ENCODE measurements at regions not wholly inside any gene's neighbourhood (a gene's known extent, or its start where the extent isn't known, plus 50 kb on each side); places are given as distances from the start of the nearest gene placed in this dataset.

GRCh38 chr7:45974540-45975360 lies 53.7 kb upstream of the IGFBP3 start:
- 81 to 92% (median 92%) methylated on average over 12 of the region's 12 CpGs for WGBS, 3 donors
- no peak overlapping the region for H3K27ac ChIP-seq (ENCODE audit: low read depth, low read length)

- no peak overlapping the region for H3K27ac ChIP-seq (ENCODE audit: low read depth, low read length)
- WGBS, 3 donors = 52 to 76% (median 72%) methylated on average over 14 of the region's 14 CpGs
These were observed 52.9 kb upstream of the IGFBP3 start for GRCh38 chr7:45973725-45974532.

- no peak overlapping the region for H3K27ac ChIP-seq (ENCODE audit: low read depth, low read length)
- 73 to 87% (median 77%) methylated on average over 12 of the region's 12 CpGs for WGBS, 3 donors
These were observed 51.7 kb upstream of the IGFBP3 start for GRCh38 chr7:45972629-45973312.

- WGBS, 3 donors = 88 to 96% (median 91%) methylated on average over 5 of the region's 5 CpGs
- H3K27ac ChIP-seq (ENCODE audit: low read depth, low read length) = no peak overlapping the region
These were observed 50.6 kb upstream of the IGFBP3 start for GRCh38 chr7:45971661-45972175.

- no peak overlapping the region for H3K27ac ChIP-seq (ENCODE audit: low read depth, low read length)
- WGBS, 3 donors = 85 to 92% (median 91%) methylated on average over 5 of the region's 5 CpGs
These were observed 50.1 kb upstream of the IGFBP3 start for GRCh38 chr7:45971171-45971570.

All from adipose tissue (tissue), 3 donors.